Neuron (in vitro differentiated cells): ENCODE measurements at regions not wholly inside any gene's neighbourhood (a gene's known extent, or its start where the extent isn't known, plus 50 kb on each side); places are given as distances from the start of the nearest gene placed in this dataset.

ENCODE experiments used
- H2AFZ ChIP-seq: one replicate; pipeline ENCODE4 v1.6.1; 2013; ENCODE audit warnings: low read depth, mild to moderate bottlenecking, inconsistent platforms, low read length, moderate library complexity
- H3K27me3 ChIP-seq: one replicate; pipeline ENCODE4 v1.6.1; 2013; ENCODE audit warnings: low read length; ENCODE audit not compliant: insufficient read depth
- H3K36me3 ChIP-seq: one replicate; pipeline ENCODE4 v1.6.1; 2013; ENCODE audit warnings: low read length; ENCODE audit not compliant: insufficient read depth
- H3K4me1 ChIP-seq: one replicate; pipeline ENCODE4 v1.6.1; 2013; ENCODE audit warnings: low read length; ENCODE audit not compliant: insufficient read depth
- H3K4me3 ChIP-seq: 2 replicates; pipeline ENCODE4 v1.5.1; 2013; ENCODE audit warnings: mild to moderate bottlenecking, low read length, moderate library complexity
- H3K9me3 ChIP-seq: one replicate; pipeline ENCODE4 v1.6.1; 2013; ENCODE audit warnings: low read length

- Histone ChIP-seq H3K9me3 (no peaks in the 10 kb centered on the region), H3K4me3 (no peak overlapping the region), H2AFZ (no peak overlapping the region), H3K4me1 (no peaks in the 10 kb centered on the region), H3K36me3 (no peaks in the 10 kb centered on the region), H3K27me3 (no peaks in the 10 kb centered on the region)
Observed at GRCh38 chr14:81837304-81837703, 303.7 kb upstream of the SEL1L start.

- Histone ChIP-seq H2AFZ (no peak overlapping the region), H3K27me3 (no peaks in the 10 kb centered on the region), H3K4me3 (no peak overlapping the region), H3K9me3 (no peaks in the 10 kb centered on the region), H3K36me3 (no peaks in the 10 kb centered on the region), H3K4me1 (no peaks in the 10 kb centered on the region)
Observed at GRCh38 chr14:81839056-81839455, 305.4 kb upstream of the SEL1L start.

- no peaks in the 10 kb centered on the region for H3K27me3 ChIP-seq
Observed at GRCh38 chr14:81841346-81841745, 307.7 kb upstream of the SEL1L start.

GRCh38 chr14:81849714-81850113, 316.1 kb upstream of the SEL1L start:
- no peaks in the 10 kb centered on the region for H3K4me1 ChIP-seq
- H2AFZ ChIP-seq: no peak overlapping the region
- H3K27me3 ChIP-seq: no peaks in the 10 kb centered on the region
- H3K9me3 ChIP-seq: no peaks in the 10 kb centered on the region
- no peaks in the 10 kb centered on the region for H3K36me3 ChIP-seq
- H3K4me3 ChIP-seq: no peak overlapping the region

More at GRCh38 chr14:81841346-81841745, 307.7 kb upstream of the SEL1L start:
- H3K36me3 ChIP-seq: no peaks in the 10 kb centered on the region
- no peak overlapping the region for H3K4me3 ChIP-seq
- H3K4me1 ChIP-seq: no peaks in the 10 kb centered on the region
- no peaks in the 10 kb centered on the region for H3K9me3 ChIP-seq
- no peak overlapping the region for H2AFZ ChIP-seq

- Histone ChIP-seq H3K36me3 (no peaks in the 10 kb centered on the region), H3K9me3 (no peaks in the 10 kb centered on the region), H3K4me1 (no peaks in the 10 kb centered on the region), H3K27me3 (no peaks in the 10 kb centered on the region), H2AFZ (no peak overlapping the region), H3K4me3 (no peak overlapping the region)
Observed at GRCh38 chr14:81855007-81855406, 321.4 kb upstream of the SEL1L start.

- Histone ChIP-seq H3K9me3 (no peaks in the 10 kb centered on the region), H3K36me3 (no peaks in the 10 kb centered on the region), H3K27me3 (no peaks in the 10 kb centered on the region), H3K4me1 (no peaks in the 10 kb centered on the region), H3K4me3 (no peak overlapping the region), H2AFZ (no peak overlapping the region)
Observed at GRCh38 chr14:81859046-81859445, 325.4 kb upstream of the SEL1L start.

GRCh38 chr14:81868172-81868571, 334.5 kb upstream of the SEL1L start:
- no peaks in the 10 kb centered on the region for H3K4me1 ChIP-seq
- H3K36me3 ChIP-seq: no peaks in the 10 kb centered on the region
- no peaks in the 10 kb centered on the region for H3K9me3 ChIP-seq
- no peak overlapping the region for H2AFZ ChIP-seq
- H3K4me3 ChIP-seq: no peak overlapping the region
- H3K27me3 ChIP-seq: no peaks in the 10 kb centered on the region

GRCh38 chr14:81871706-81872105, 338.1 kb upstream of the SEL1L start:
- H3K9me3 ChIP-seq: no peaks in the 10 kb centered on the region
- no peaks in the 10 kb centered on the region for H3K27me3 ChIP-seq
- no peak overlapping the region for H2AFZ ChIP-seq
- no peak overlapping the region for H3K4me3 ChIP-seq
- H3K4me1 ChIP-seq: no peaks in the 10 kb centered on the region
- no peaks in the 10 kb centered on the region for H3K36me3 ChIP-seq

- H3K9me3 ChIP-seq: no peaks in the 10 kb centered on the region
- H3K4me3 ChIP-seq: no peak overlapping the region
Observed at GRCh38 chr14:81884382-81884781, 350.7 kb upstream of the SEL1L start.

GRCh38 chr14:81886588-81886987, 352.9 kb upstream of the SEL1L start:
- Histone ChIP-seq H3K27me3 (no peaks in the 10 kb centered on the region), H3K36me3 (no peaks in the 10 kb centered on the region), H2AFZ (no peak overlapping the region), H3K4me1 (no peaks in the 10 kb centered on the region), H3K9me3 (no peaks in the 10 kb centered on the region), H3K4me3 (no peak overlapping the region)

More at GRCh38 chr14:81884382-81884781, 350.7 kb upstream of the SEL1L start:
- H3K27me3 ChIP-seq: no peaks in the 10 kb centered on the region
- no peaks in the 10 kb centered on the region for H3K36me3 ChIP-seq
- no peak overlapping the region for H2AFZ ChIP-seq
- no peaks in the 10 kb centered on the region for H3K4me1 ChIP-seq

GRCh38 chr14:81889529-81889928, 355.9 kb upstream of the SEL1L start:
- Histone ChIP-seq H3K9me3 (no peaks in the 10 kb centered on the region), H3K27me3 (no peaks in the 10 kb centered on the region), H3K36me3 (no peaks in the 10 kb centered on the region), H3K4me3 (no peak overlapping the region), H3K4me1 (no peaks in the 10 kb centered on the region), H2AFZ (no peak overlapping the region)

- H2AFZ ChIP-seq: no peak overlapping the region
- no peak overlapping the region for H3K4me3 ChIP-seq
- no peaks in the 10 kb centered on the region for H3K27me3 ChIP-seq
- no peaks in the 10 kb centered on the region for H3K4me1 ChIP-seq
- no peaks in the 10 kb centered on the region for H3K9me3 ChIP-seq
- H3K36me3 ChIP-seq: no peaks in the 10 kb centered on the region
Observed at GRCh38 chr14:81890020-81890419, 356.4 kb upstream of the SEL1L start.

GRCh38 chr14:81903477-81903876, 369.8 kb upstream of the SEL1L start:
- Histone ChIP-seq H2AFZ (no peak overlapping the region), H3K27me3 (no peaks in the 10 kb centered on the region), H3K36me3 (no peaks in the 10 kb centered on the region), H3K4me1 (no peaks in the 10 kb centered on the region), H3K9me3 (no peaks in the 10 kb centered on the region), H3K4me3 (no peak overlapping the region)

- no peaks in the 10 kb centered on the region for H3K4me1 ChIP-seq
- H2AFZ ChIP-seq: no peak overlapping the region
- H3K9me3 ChIP-seq: no peaks in the 10 kb centered on the region
- H3K36me3 ChIP-seq: no peaks in the 10 kb centered on the region
- no peaks in the 10 kb centered on the region for H3K27me3 ChIP-seq
- H3K4me3 ChIP-seq: no peak overlapping the region
Observed at GRCh38 chr14:81927070-81927469, 393.4 kb upstream of the SEL1L start.
